ENCODE measurements at regions not wholly inside any gene's neighbourhood (a gene's known extent, or its start where the extent isn't known, plus 50 kb on each side); places are given as distances from the start of the nearest gene placed in this dataset.

DNA sequence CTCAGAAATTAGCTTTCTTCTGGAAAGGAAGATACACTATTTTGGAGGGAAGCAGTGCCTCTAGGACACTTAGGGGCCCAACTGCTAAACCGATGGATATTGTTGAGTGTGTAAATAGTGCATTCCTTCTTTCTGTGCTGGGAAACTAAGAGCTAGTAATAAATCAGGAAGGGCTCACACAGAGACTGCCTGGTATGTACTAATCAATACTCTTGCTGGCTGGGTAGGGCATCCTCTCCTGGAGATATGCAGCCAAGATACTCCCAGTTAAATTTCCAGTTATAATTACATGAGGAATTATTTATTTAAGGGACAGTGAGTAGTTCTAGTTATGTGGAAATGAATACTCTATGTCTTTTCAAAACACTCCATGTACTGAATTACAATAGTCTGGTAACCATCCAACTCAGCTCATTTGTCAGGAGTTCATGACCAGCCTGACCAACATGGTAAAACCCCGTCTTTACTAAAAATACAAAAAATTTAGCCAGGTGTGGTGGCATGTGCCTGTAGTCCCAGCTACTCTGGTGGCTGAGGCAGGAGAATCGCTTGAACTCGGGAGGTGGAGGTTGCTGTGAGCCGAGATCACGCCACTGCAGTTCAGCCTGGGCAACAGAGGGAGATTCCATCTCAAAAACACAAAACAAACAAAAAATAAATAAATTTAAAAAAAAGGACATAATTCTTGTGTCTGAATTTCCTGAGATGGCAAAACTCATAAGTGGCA is 100.0 kb downstream of the OR2B2 start:
- Mint-ChIP-seq H3K4me1 (peaks cover 35% of the 10 kb centered on the region), H3K4me3 (peak overlapping the region; percentile 63), H3K36me3 (ENCODE audit: low read depth) (peaks cover 6% of the 10 kb centered on the region; the same call in 2 of the 3 replicates), H3K9me3 (peaks cover 8% of the 10 kb centered on the region; the same call in 1 of the 3 replicates), H3K27ac (peak overlapping the region; percentile 96), H3K27me3 (ENCODE audit: insufficient read depth, low read depth, poor library complexity) (peaks cover 74% of the 10 kb centered on the region)
- H3K79me2 ChIP-seq (replicated peaks; ENCODE audit: insufficient read depth): peaks cover 8% of the 10 kb centered on the region; the same call in 1 of the 2 replicates
- H3K9me2 ChIP-seq (ENCODE audit: insufficient read depth): no peaks in the 10 kb centered on the region
- DNase-seq (ENCODE audit: low spot score): no peak
- H2AFZ ChIP-seq: no peak overlapping the region
- peaks cover 5% of the 10 kb centered on the region; the same call in 1 of the 2 replicates for H3F3A ChIP-seq (replicated peaks; ENCODE audit: low read depth)
- H4K20me1 ChIP-seq (replicated peaks; ENCODE audit: insufficient read depth): no peaks in the 10 kb centered on the region
- no peak for TF ChIP-seq NANOG (IDR thresholded peaks at IDR 0.05; ENCODE audit: borderline replicate concordance)
- TF ChIP-seq, protein P1, sequence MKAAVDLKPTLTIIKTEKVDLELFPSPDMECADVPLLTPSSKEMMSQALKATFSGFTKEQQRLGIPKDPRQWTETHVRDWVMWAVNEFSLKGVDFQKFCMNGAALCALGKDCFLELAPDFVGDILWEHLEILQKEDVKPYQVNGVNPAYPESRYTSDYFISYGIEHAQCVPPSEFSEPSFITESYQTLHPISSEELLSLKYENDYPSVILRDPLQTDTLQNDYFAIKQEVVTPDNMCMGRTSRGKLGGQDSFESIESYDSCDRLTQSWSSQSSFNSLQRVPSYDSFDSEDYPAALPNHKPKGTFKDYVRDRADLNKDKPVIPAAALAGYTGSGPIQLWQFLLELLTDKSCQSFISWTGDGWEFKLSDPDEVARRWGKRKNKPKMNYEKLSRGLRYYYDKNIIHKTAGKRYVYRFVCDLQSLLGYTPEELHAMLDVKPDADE (IDR thresholded peaks at IDR 0.05): no peak
- no peak for TF ChIP-seq STAT1 (IDR thresholded peaks at IDR 0.05; ENCODE audit: unreplicated experiment)
- TF ChIP-seq JUNB (IDR thresholded peaks at IDR 0.05; ENCODE audit: unreplicated experiment): no peak
- TF ChIP-seq, protein P2, sequence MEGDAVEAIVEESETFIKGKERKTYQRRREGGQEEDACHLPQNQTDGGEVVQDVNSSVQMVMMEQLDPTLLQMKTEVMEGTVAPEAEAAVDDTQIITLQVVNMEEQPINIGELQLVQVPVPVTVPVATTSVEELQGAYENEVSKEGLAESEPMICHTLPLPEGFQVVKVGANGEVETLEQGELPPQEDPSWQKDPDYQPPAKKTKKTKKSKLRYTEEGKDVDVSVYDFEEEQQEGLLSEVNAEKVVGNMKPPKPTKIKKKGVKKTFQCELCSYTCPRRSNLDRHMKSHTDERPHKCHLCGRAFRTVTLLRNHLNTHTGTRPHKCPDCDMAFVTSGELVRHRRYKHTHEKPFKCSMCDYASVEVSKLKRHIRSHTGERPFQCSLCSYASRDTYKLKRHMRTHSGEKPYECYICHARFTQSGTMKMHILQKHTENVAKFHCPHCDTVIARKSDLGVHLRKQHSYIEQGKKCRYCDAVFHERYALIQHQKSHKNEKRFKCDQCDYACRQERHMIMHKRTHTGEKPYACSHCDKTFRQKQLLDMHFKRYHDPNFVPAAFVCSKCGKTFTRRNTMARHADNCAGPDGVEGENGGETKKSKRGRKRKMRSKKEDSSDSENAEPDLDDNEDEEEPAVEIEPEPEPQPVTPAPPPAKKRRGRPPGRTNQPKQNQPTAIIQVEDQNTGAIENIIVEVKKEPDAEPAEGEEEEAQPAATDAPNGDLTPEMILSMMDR (conservative IDR thresholded peaks at IDR 0.05; ENCODE audit: low read depth in 2 of 2): no peak
- H3K4me2 ChIP-seq: peak overlapping the region; percentile 72; the same call in 1 of the 2 replicates
- H3K4me3 ChIP-seq: peak overlapping the region; percentile 21; the same call in 1 of the 2 replicates
- no peaks in the 10 kb centered on the region; the same call in 1 of the 2 replicates for H3K4me1 ChIP-seq (ENCODE audit: insufficient read depth)
- H3K27me3 ChIP-seq (ENCODE audit: insufficient read depth): no peaks in the 10 kb centered on the region
- no peak for ATAC-seq
- H3K36me3 ChIP-seq (ENCODE audit: insufficient read depth): no peaks in the 10 kb centered on the region
- H3K27ac ChIP-seq (ENCODE audit: low read depth): peak overlapping the region; percentile 97

DNA sequence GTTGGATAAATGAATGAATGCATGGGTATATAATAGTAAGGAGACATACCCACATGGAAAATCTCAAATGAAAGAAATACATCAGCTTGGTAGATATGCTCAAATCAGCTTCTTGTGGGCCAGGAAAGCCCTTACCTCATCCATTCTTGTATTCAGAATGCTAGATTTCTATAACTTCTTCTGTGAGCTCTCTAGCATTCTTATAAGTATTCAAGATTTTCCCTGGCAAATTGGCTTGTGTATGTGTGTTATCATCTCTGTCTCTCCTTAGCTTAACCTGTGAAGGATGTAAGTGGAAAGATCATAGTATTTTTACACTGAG is 100.8 kb downstream of the OR2B2 start:
- peak overlapping the region; percentile 98 for H3K4me3 Mint-ChIP-seq
- peaks cover 80% of the 10 kb centered on the region for H3K27me3 Mint-ChIP-seq (ENCODE audit: insufficient read depth, low read depth, poor library complexity)
- H3K4me1 Mint-ChIP-seq: peaks cover 29% of the 10 kb centered on the region; the same call in 2 of the 3 replicates

More for the DNA sequence above, 100.8 kb downstream of the OR2B2 start:
- Histone ChIP-seq H3K9me2 (ENCODE audit: insufficient read depth) (no peaks in the 10 kb centered on the region), H3K4me1 (ENCODE audit: insufficient read depth) (peaks cover 1% of the 10 kb centered on the region; the same call in 1 of the 2 replicates), H3K79me2 (replicated peaks; ENCODE audit: insufficient read depth) (peaks cover 8% of the 10 kb centered on the region; the same call in 1 of the 2 replicates), H3K36me3 (ENCODE audit: insufficient read depth) (no peaks in the 10 kb centered on the region), H3K27me3 (ENCODE audit: insufficient read depth) (no peaks in the 10 kb centered on the region), H2AFZ (no peak overlapping the region), H3F3A (replicated peaks; ENCODE audit: low read depth) (peaks cover 5% of the 10 kb centered on the region; the same call in 1 of the 2 replicates), H3K4me3 (peak overlapping the region; percentile 81), H4K20me1 (replicated peaks; ENCODE audit: insufficient read depth) (no peaks in the 10 kb centered on the region), H3K27ac (ENCODE audit: low read depth) (peak overlapping the region; percentile 85), H3K4me2 (peak overlapping the region; percentile 72)
- Mint-ChIP-seq H3K27ac (peak overlapping the region; percentile 99), H3K36me3 (ENCODE audit: low read depth) (peaks cover 6% of the 10 kb centered on the region; the same call in 2 of the 3 replicates), H3K9me3 (peaks cover 8% of the 10 kb centered on the region; the same call in 1 of the 3 replicates)
- no peak for TF ChIP-seq EZH2phosphoT487 (IDR thresholded peaks at IDR 0.05; ENCODE audit: unreplicated experiment)
- TF ChIP-seq POLR2AphosphoS5 (IDR thresholded peaks at IDR 0.05; ENCODE audit: low read depth): no peak
- TF ChIP-seq, protein P2 (conservative IDR thresholded peaks at IDR 0.05; ENCODE audit: low read depth in 2 of 2): no peak
- no peak for DNase-seq (ENCODE audit: low spot score)
- no peak for ATAC-seq
